ENCODE measurements at regions not wholly inside any gene's neighbourhood (a gene's known extent, or its start where the extent isn't known, plus 50 kb on each side); places are given as distances from the start of the nearest gene placed in this dataset.

- TF ChIP-seq CTCF (IDR thresholded peaks at IDR 0.05; ENCODE audit: low read length): no peak
- no peak for TF ChIP-seq EZH2 (IDR thresholded peaks at IDR 0.05; ENCODE audit: borderline replicate concordance, low read length)
Observed at GRCh38 chr6:81226957-81227356, 525.5 kb downstream of the TENT5A start.

All from OCI-LY1 (cell line).